ENCODE measurements at regions not wholly inside any gene's neighbourhood (a gene's known extent, or its start where the extent isn't known, plus 50 kb on each side); places are given as distances from the start of the nearest gene placed in this dataset.

- TF ChIP-seq, protein P1, sequence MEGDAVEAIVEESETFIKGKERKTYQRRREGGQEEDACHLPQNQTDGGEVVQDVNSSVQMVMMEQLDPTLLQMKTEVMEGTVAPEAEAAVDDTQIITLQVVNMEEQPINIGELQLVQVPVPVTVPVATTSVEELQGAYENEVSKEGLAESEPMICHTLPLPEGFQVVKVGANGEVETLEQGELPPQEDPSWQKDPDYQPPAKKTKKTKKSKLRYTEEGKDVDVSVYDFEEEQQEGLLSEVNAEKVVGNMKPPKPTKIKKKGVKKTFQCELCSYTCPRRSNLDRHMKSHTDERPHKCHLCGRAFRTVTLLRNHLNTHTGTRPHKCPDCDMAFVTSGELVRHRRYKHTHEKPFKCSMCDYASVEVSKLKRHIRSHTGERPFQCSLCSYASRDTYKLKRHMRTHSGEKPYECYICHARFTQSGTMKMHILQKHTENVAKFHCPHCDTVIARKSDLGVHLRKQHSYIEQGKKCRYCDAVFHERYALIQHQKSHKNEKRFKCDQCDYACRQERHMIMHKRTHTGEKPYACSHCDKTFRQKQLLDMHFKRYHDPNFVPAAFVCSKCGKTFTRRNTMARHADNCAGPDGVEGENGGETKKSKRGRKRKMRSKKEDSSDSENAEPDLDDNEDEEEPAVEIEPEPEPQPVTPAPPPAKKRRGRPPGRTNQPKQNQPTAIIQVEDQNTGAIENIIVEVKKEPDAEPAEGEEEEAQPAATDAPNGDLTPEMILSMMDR (IDR thresholded peaks at IDR 0.05), result no peak
- TF ChIP-seq POLR2A (IDR thresholded peaks at IDR 0.05), result no peak
Measured at GRCh38 chr1:102595106-102595505, 513.2 kb downstream of the COL11A1 start.

Data from adrenal gland (tissue), 5 donors.